Trophoblast cell (in vitro differentiated cells and primary cell): ENCODE measurements at regions not wholly inside any gene's neighbourhood (a gene's known extent, or its start where the extent isn't known, plus 50 kb on each side); places are given as distances from the start of the nearest gene placed in this dataset.

Experiments used
- DNase-seq, 2 donors: peaks; one replicate each; pipeline ENCODE4 v3.0.0-alpha.2; 2016
- H2AFZ ChIP-seq: 2 replicates; pipeline ENCODE4 v1.6.1; 2013; ENCODE audit warnings: low read length, moderate library complexity, mild to moderate bottlenecking; ENCODE audit not compliant: insufficient read depth, poor library complexity
- H2AK5ac ChIP-seq: 2 replicates; pipeline ENCODE4 v1.6.1; 2013; ENCODE audit warnings: mild to moderate bottlenecking, low read length
- H2BK120ac ChIP-seq: 2 replicates; pipeline ENCODE4 v1.6.1; 2013; ENCODE audit warnings: low read length, mild to moderate bottlenecking, moderate library complexity; ENCODE audit not compliant: insufficient read depth, poor library complexity
- H2BK12ac ChIP-seq: 2 replicates; pipeline ENCODE4 v1.6.1; 2013; ENCODE audit warnings: mild to moderate bottlenecking, low read length, moderate library complexity
- H2BK5ac ChIP-seq: 2 replicates; pipeline ENCODE4 v1.6.1; 2013; ENCODE audit warnings: low read length, low read depth, moderate library complexity, mild to moderate bottlenecking; ENCODE audit not compliant: poor library complexity
- H3K14ac ChIP-seq: 2 replicates; pipeline ENCODE4 v1.6.1; 2013; ENCODE audit warnings: mild to moderate bottlenecking, low read length
- H3K18ac ChIP-seq: 2 replicates; pipeline ENCODE4 v1.6.1; 2013; ENCODE audit warnings: mild to moderate bottlenecking, low read length
- H3K23ac ChIP-seq: 2 replicates; pipeline ENCODE4 v1.6.1; 2013; ENCODE audit warnings: low read length
- H3K27ac ChIP-seq: 2 replicates; pipeline ENCODE4 v1.5.1; 2013; ENCODE audit warnings: low read depth, mild to moderate bottlenecking, inconsistent platforms, low read length, moderate library complexity
- H3K27me3 ChIP-seq: 2 replicates; pipeline ENCODE4 v1.6.1; 2013; ENCODE audit warnings: inconsistent platforms, mild to moderate bottlenecking, low read length, moderate library complexity; ENCODE audit not compliant: insufficient read depth
- H3K36me3 ChIP-seq, 2 experiments: 1 replicate in 1 of 2; 2 replicates in 1 of 2; pipeline ENCODE4 v1.6.1; 2013; ENCODE audit warnings: low read length in 2 of 2, mild to moderate bottlenecking in 2 of 2, moderate library complexity in 1 of 2; ENCODE audit not compliant: insufficient read depth in 2 of 2, control insufficient read depth in 1 of 2
- H3K4ac ChIP-seq: 2 replicates; pipeline ENCODE4 v1.6.1; 2013; ENCODE audit warnings: low read depth, mild to moderate bottlenecking, low read length, moderate library complexity
- H3K4me1 ChIP-seq, 2 experiments: 1 replicate in 1 of 2; 2 replicates in 1 of 2; pipeline ENCODE4 v1.6.1; 2013; ENCODE audit warnings: low read length in 2 of 2, mild to moderate bottlenecking in 2 of 2, moderate library complexity in 1 of 2; ENCODE audit not compliant: insufficient read depth in 2 of 2, control insufficient read depth in 1 of 2
- H3K4me2 ChIP-seq: 2 replicates; pipeline ENCODE4 v1.6.1; 2013; ENCODE audit warnings: inconsistent platforms, mild to moderate bottlenecking, low read length, moderate library complexity
- H3K4me3 ChIP-seq: 2 replicates; pipeline ENCODE4 v1.5.1; 2013; ENCODE audit warnings: mild to moderate bottlenecking, low read depth, low read length, inconsistent platforms
- H3K79me1 ChIP-seq: one replicate; pipeline ENCODE4 v1.6.1; 2013; ENCODE audit warnings: low read length
- H3K79me2 ChIP-seq: 2 replicates; pipeline ENCODE4 v1.6.1; 2013; ENCODE audit warnings: low read length, mild to moderate bottlenecking; ENCODE audit not compliant: control insufficient read depth, insufficient read depth, poor library complexity
- H3K9ac ChIP-seq: 2 replicates; pipeline ENCODE4 v1.6.1; 2013; ENCODE audit warnings: mild to moderate bottlenecking, low read length
- H3K9me3 ChIP-seq: 2 replicates; pipeline ENCODE4 v1.6.1; 2013; ENCODE audit warnings: low read depth, mild to moderate bottlenecking, control low read depth, inconsistent platforms, low read length; ENCODE audit not compliant: insufficient read depth
- H4K12ac ChIP-seq: 2 replicates; pipeline ENCODE4 v1.6.1; 2013; ENCODE audit warnings: low read depth, mild to moderate bottlenecking, low read length, moderate library complexity
- H4K8ac ChIP-seq: 2 replicates; pipeline ENCODE4 v1.6.1; 2013; ENCODE audit warnings: low read depth, mild to moderate bottlenecking, low read length, moderate library complexity
- H4K91ac ChIP-seq: one replicate; pipeline ENCODE4 v1.6.1; 2013; ENCODE audit warnings: low read depth, mild to moderate bottlenecking, low read length, moderate library complexity
- WGBS: extraction: QIAGEN DNeasy Blood & Tissue Kit; methylation state at CpG from one replicate; pipeline ENCODE4 v1.1.7; 2013; ENCODE audit warnings: missing lambda C conversion rate; ENCODE audit not compliant: insufficient read length, insufficient coverage; ENCODE audit errors: extremely low coverage; 5-methylcytosine and 5-hydroxymethylcytosine counted together

GRCh38 chr2:224110811-224111210 lies 71.7 kb upstream of the SERPINE2 start:
- no peak overlapping the region for H3K23ac ChIP-seq
- no peak overlapping the region for H3K18ac ChIP-seq
- no peak overlapping the region for H2AK5ac ChIP-seq
- H3K4ac ChIP-seq: no peak overlapping the region
- no peaks in the 10 kb centered on the region for H3K79me1 ChIP-seq
- H4K12ac ChIP-seq: no peak overlapping the region
- no peaks in the 10 kb centered on the region for H3K9me3 ChIP-seq
- H3K79me2 ChIP-seq: no peaks in the 10 kb centered on the region
- no peak overlapping the region for H4K91ac ChIP-seq
- H3K27ac ChIP-seq: no peak overlapping the region
- no peak for DNase-seq
- H2BK5ac ChIP-seq: no peak overlapping the region
- no peak overlapping the region for H2BK12ac ChIP-seq
- H4K8ac ChIP-seq: no peak overlapping the region
- H2AFZ ChIP-seq: no peak overlapping the region
- H3K4me3 ChIP-seq: no peak overlapping the region
- H3K14ac ChIP-seq: no peak overlapping the region
- H3K4me1 ChIP-seq: no peaks in the 10 kb centered on the region
- no peaks in the 10 kb centered on the region for H3K36me3 ChIP-seq
- no peak overlapping the region for H2BK120ac ChIP-seq
- WGBS: no CpG with 5 or more reads among the region's 6 CpGs
- no peak overlapping the region for H3K9ac ChIP-seq
- H3K4me2 ChIP-seq: no peak overlapping the region
- no peaks in the 10 kb centered on the region for H3K27me3 ChIP-seq

DNA sequence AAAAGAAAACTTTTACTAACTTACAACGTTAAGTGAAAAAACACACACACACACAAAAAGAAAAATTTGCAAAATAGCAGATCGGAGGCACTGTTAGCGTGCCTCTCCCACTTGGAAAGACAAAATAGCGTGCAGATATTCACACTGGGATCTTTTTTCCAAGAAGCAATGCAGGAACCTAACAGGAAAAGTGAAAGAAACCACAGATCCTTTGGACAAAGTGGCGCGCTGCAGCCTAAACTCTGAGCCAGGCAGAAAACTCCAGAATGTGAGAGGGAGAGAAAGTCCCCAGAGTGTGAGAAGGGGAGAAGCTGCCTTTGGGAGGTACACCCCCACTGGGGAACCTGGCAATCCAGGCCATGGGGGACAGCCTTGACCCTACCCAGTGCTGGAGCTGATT lies 70.7 kb upstream of the SERPINE2 start:
- H2BK5ac ChIP-seq: no peak overlapping the region
- no peak overlapping the region for H4K91ac ChIP-seq
- no peak overlapping the region for H4K8ac ChIP-seq
- no peak overlapping the region for H3K4me2 ChIP-seq
- H3K27ac ChIP-seq: no peak overlapping the region
- H2AK5ac ChIP-seq: no peak overlapping the region
- no peak overlapping the region for H4K12ac ChIP-seq
- H3K79me2 ChIP-seq: peaks cover 1% of the 10 kb centered on the region
- no peaks in the 10 kb centered on the region for H3K79me1 ChIP-seq
- no peak overlapping the region for H3K14ac ChIP-seq
- H3K4me3 ChIP-seq: no peak overlapping the region
- no peak for DNase-seq
- H2BK120ac ChIP-seq: no peak overlapping the region
- no peak overlapping the region for H3K18ac ChIP-seq
- WGBS: no CpG with 5 or more reads among the region's 6 CpGs
- no peak overlapping the region for H3K9ac ChIP-seq
- H3K9me3 ChIP-seq: no peaks in the 10 kb centered on the region
- no peak overlapping the region for H2BK12ac ChIP-seq
- no peaks in the 10 kb centered on the region for H3K27me3 ChIP-seq
- no peak overlapping the region for H3K4ac ChIP-seq
- H3K4me1 ChIP-seq: no peaks in the 10 kb centered on the region
- H2AFZ ChIP-seq: no peak overlapping the region
- H3K36me3 ChIP-seq: no peaks in the 10 kb centered on the region
- H3K23ac ChIP-seq: no peak overlapping the region

DNA sequence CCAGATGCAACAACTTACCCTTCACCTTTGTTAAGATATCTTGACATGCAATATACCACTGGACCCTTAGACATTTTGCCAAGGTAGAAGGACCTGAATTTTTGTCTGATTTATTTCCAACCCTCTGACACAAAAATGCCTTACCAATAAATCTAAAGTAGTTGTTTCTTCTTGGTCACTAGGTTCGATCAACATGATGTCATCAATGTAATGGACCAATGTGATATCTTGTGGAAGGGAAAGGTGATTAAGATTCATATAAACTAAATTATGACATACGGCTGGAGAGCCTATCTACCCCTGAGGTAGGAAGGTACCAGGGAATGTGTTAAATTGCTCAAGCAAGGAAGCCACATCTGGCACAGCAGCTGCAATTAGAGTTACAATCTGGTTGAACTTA lies 67.7 kb upstream of the SERPINE2 start:
- H2BK5ac ChIP-seq: no peak overlapping the region
- no peak overlapping the region for H4K91ac ChIP-seq
- peak; percentile 38 to 66 for DNase-seq
- H3K27me3 ChIP-seq: no peaks in the 10 kb centered on the region
- H3K4ac ChIP-seq: no peak overlapping the region
- no CpG with 5 or more reads among the region's 2 CpGs for whole genome bisulfite sequencing
- H3K36me3 ChIP-seq: no peaks in the 10 kb centered on the region
- no peak overlapping the region for H2AK5ac ChIP-seq
- H2BK12ac ChIP-seq: no peak overlapping the region
- H3K4me2 ChIP-seq: no peak overlapping the region
- H3K14ac ChIP-seq: no peak overlapping the region
- H3K79me1 ChIP-seq: peaks cover 2% of the 10 kb centered on the region
- peaks cover 1% of the 10 kb centered on the region for H3K79me2 ChIP-seq
- H3K4me3 ChIP-seq: no peak overlapping the region
- H4K8ac ChIP-seq: no peak overlapping the region
- no peak overlapping the region for H4K12ac ChIP-seq
- no peak overlapping the region for H3K27ac ChIP-seq
- H3K23ac ChIP-seq: no peak overlapping the region
- peaks cover 2 to 3% of the 10 kb centered on the region in 2 experiments for H3K4me1 ChIP-seq
- H3K18ac ChIP-seq: no peak overlapping the region
- H3K9ac ChIP-seq: no peak overlapping the region
- no peak overlapping the region for H2BK120ac ChIP-seq
- no peak overlapping the region for H2AFZ ChIP-seq
- no peaks in the 10 kb centered on the region for H3K9me3 ChIP-seq

GRCh38 chr2:224104668-224105386 lies 65.7 kb upstream of the SERPINE2 start:
- Histone ChIP-seq H2BK12ac (no peak overlapping the region), H3K36me3 (no peaks in the 10 kb centered on the region), H2AK5ac (no peak overlapping the region), H3K4me2 (no peak overlapping the region), H2BK120ac (no peak overlapping the region), H3K4me1 (peaks cover 4 to 5% of the 10 kb centered on the region in 2 experiments), H2AFZ (no peak overlapping the region), H4K8ac (no peak overlapping the region), H3K4me3 (no peak overlapping the region), H3K23ac (no peak overlapping the region), H3K14ac (no peak overlapping the region), H3K27me3 (no peaks in the 10 kb centered on the region), H2BK5ac (no peak overlapping the region), H3K4ac (no peak overlapping the region), H3K79me1 (peaks cover 6% of the 10 kb centered on the region), H4K91ac (no peak overlapping the region), H3K79me2 (peaks cover 1% of the 10 kb centered on the region), H3K9me3 (no peaks in the 10 kb centered on the region), H3K9ac (no peak overlapping the region), H4K12ac (no peak overlapping the region), H3K27ac (no peak overlapping the region), H3K18ac (no peak overlapping the region)
- DNase-seq: no peak
- WGBS: no CpG with 5 or more reads among the region's 1 CpG
